ENCODE measurements at regions not wholly inside any gene's neighbourhood (a gene's known extent, or its start where the extent isn't known, plus 50 kb on each side); places are given as distances from the start of the nearest gene placed in this dataset.
"Not testable (repeated sequence)": the region's sequence is repeated elsewhere in the genome, so short reads cannot be mapped to it uniquely, and the experiment has no call there.

DNA sequence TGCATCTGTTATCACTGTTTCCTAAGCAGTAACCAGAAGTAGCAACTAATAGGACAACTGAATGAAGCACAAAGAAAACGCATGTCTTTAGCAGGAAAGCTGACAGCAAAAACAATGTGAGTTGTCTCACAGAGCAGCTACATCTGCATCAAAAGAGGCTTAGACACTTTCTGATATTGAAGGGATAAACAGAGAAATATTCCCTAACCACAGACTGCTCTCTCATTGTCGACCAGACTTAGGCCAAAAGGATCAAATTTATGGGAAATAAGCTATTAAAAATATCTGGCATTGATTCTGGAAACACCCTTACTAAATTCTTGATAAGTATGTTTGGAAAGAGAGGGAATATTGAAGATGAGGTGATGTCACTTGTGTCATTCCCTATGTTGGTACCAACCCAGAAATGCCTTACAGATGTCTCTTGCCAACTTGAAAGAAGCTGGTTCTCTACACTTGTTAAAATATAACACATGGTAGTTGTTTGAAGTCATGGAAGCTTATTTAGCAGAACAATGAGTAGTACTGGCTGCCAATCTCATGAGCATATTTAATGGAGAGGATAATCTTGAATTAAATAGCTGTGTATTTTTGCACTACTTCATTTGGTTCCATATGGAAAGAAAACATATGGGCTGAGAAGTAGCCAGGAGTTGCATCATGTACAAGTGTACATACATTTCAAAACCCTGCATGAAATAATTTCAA lies 929.3 kb upstream of the MAN1A1 start:
- no peak overlapping the region for H3K4me3 ChIP-seq (ENCODE audit: low read length)
- no CpG with 5 or more reads among the region's 2 CpGs for WGBS (ENCODE audit: extremely low coverage, insufficient coverage, low lambda C conversion rate)

GRCh38 chr6:120274547-120274946 lies 925.0 kb upstream of the MAN1A1 start:
- Histone ChIP-seq H3K18ac (ENCODE audit: low read length) (no peak overlapping the region), H3K4me2 (ENCODE audit: low read length) (no peak overlapping the region), H3K27ac (ENCODE audit: low read depth, low read length) (no peak overlapping the region), H2AK5ac (ENCODE audit: low read length) (no peak overlapping the region), H3K23ac (ENCODE audit: low read length) (no peak overlapping the region), H3K4ac (ENCODE audit: low read depth, low read length) (no peak overlapping the region), H3K4me3 (ENCODE audit: low read length) (no peak overlapping the region), H4K5ac (ENCODE audit: low read length) (no peak overlapping the region), H3K9ac (ENCODE audit: low read length) (no peak overlapping the region), H3K79me1 (ENCODE audit: low read length) (no peaks in the 10 kb centered on the region), H3K27me3 (ENCODE audit: insufficient read depth, low read length, poor library complexity) (no peaks in the 10 kb centered on the region), H2BK5ac (ENCODE audit: low read length) (no peak overlapping the region), H2BK15ac (replicated peaks; ENCODE audit: low read depth) (no peak overlapping the region), H4K8ac (ENCODE audit: low read depth, low read length) (no peak overlapping the region), H3K4me1 (ENCODE audit: control insufficient read depth, low read depth, low read length) (no peaks in the 10 kb centered on the region), H3K56ac (ENCODE audit: low read length) (no peak overlapping the region), H2BK120ac (ENCODE audit: low read depth, low read length) (no peak overlapping the region), H3K36me3 (ENCODE audit: control insufficient read depth, insufficient read depth, low read length) (no peaks in the 10 kb centered on the region), H3K79me2 (ENCODE audit: control insufficient read depth, insufficient read depth, low read length) (no peaks in the 10 kb centered on the region)
- WGBS (ENCODE audit: extremely low coverage, insufficient coverage, low lambda C conversion rate) = no CpG with 5 or more reads among the region's 2 CpGs
- DNase-seq = peak; percentile 3

More for the DNA sequence above, 929.3 kb upstream of the MAN1A1 start:
- DNase-seq = no peak
- Histone ChIP-seq H3K56ac (ENCODE audit: low read length) (no peak overlapping the region), H2AK5ac (ENCODE audit: low read length) (no peak overlapping the region), H3K27me3 (ENCODE audit: insufficient read depth, low read length, poor library complexity) (no peaks in the 10 kb centered on the region), H3K4me2 (ENCODE audit: low read length) (no peak overlapping the region), H3K4ac (ENCODE audit: low read depth, low read length) (no peak overlapping the region), H2BK15ac (replicated peaks; ENCODE audit: low read depth) (no peak overlapping the region), H3K23ac (ENCODE audit: low read length) (no peak overlapping the region), H3K27ac (ENCODE audit: low read depth, low read length) (no peak overlapping the region), H3K18ac (ENCODE audit: low read length) (no peak overlapping the region), H2BK120ac (ENCODE audit: low read depth, low read length) (no peak overlapping the region), H3K9ac (ENCODE audit: low read length) (no peak overlapping the region), H3K79me2 (ENCODE audit: control insufficient read depth, insufficient read depth, low read length) (no peaks in the 10 kb centered on the region), H3K79me1 (ENCODE audit: low read length) (no peaks in the 10 kb centered on the region), H3K4me1 (ENCODE audit: control insufficient read depth, low read depth, low read length) (no peaks in the 10 kb centered on the region), H3K36me3 (ENCODE audit: control insufficient read depth, insufficient read depth, low read length) (no peaks in the 10 kb centered on the region), H4K8ac (ENCODE audit: low read depth, low read length) (no peak overlapping the region), H4K5ac (ENCODE audit: low read length) (no peak overlapping the region), H2BK5ac (ENCODE audit: low read length) (no peak overlapping the region)

DNA sequence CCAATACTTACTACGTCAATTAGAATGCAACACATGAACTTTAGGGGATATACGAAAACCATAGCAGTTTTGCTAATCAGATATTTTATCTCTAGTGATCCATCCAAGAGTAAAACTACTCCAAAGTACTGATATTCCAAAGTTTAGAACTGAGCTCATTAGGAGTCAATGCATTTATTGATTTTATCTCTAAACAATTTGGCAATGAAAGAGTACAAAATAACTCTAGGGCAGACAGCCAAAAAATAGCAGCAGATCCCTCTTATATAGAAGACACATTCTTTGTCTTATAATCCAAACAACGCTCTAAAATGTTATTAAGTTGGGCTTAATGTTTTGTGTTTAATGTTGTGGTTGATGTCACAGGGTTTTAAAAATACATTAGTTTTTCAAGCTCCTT lies 923.9 kb upstream of the MAN1A1 start:
- Histone ChIP-seq H3K23ac (ENCODE audit: low read length) (no peak overlapping the region), H3K27me3 (ENCODE audit: insufficient read depth, low read length, poor library complexity) (no peaks in the 10 kb centered on the region), H3K36me3 (ENCODE audit: control insufficient read depth, insufficient read depth, low read length) (no peaks in the 10 kb centered on the region), H4K8ac (ENCODE audit: low read depth, low read length) (no peak overlapping the region), H2BK120ac (ENCODE audit: low read depth, low read length) (no peak overlapping the region), H3K27ac (ENCODE audit: low read depth, low read length) (no peak overlapping the region), H3K4me1 (ENCODE audit: control insufficient read depth, low read depth, low read length) (no peaks in the 10 kb centered on the region), H3K79me2 (ENCODE audit: control insufficient read depth, insufficient read depth, low read length) (no peaks in the 10 kb centered on the region), H2BK5ac (ENCODE audit: low read length) (no peak overlapping the region), H2AK5ac (ENCODE audit: low read length) (no peak overlapping the region), H3K4me2 (ENCODE audit: low read length) (no peak overlapping the region), H2BK15ac (replicated peaks; ENCODE audit: low read depth) (no peak overlapping the region), H3K4ac (ENCODE audit: low read depth, low read length) (no peak overlapping the region), H4K5ac (ENCODE audit: low read length) (no peak overlapping the region), H3K18ac (ENCODE audit: low read length) (no peak overlapping the region), H3K56ac (ENCODE audit: low read length) (no peak overlapping the region), H3K79me1 (ENCODE audit: low read length) (no peaks in the 10 kb centered on the region), H3K9ac (ENCODE audit: low read length) (no peak overlapping the region), H3K4me3 (ENCODE audit: low read length) (no peak overlapping the region)
- WGBS (ENCODE audit: extremely low coverage, insufficient coverage, low lambda C conversion rate) = no CpG with 5 or more reads among the region's 3 CpGs
- no peak for DNase-seq

DNA sequence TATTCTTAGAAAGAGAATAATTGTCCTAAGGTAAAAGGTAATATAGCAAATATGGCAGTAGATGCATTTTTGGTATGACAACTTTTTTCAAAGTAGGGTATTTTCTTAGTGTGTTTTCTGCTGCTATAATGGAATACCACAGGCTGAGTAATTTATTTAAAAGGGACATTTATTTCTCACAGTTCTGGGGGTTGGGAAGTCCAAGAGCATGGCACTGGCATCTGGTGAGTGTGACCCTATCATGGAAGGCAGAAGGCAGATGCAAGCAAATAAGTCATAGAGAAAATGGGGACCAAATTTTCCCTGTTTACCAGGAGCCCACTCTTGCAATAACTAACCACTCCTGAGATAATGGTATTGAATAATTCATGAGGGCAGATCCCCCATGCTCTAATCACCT lies 922.5 kb upstream of the MAN1A1 start:
- Histone ChIP-seq H3K79me1 (ENCODE audit: low read length) (no peaks in the 10 kb centered on the region), H3K4me3 (ENCODE audit: low read length) (no peak overlapping the region), H4K8ac (ENCODE audit: low read depth, low read length) (no peak overlapping the region), H2BK120ac (ENCODE audit: low read depth, low read length) (no peak overlapping the region), H2BK5ac (ENCODE audit: low read length) (no peak overlapping the region), H3K4me1 (ENCODE audit: control insufficient read depth, low read depth, low read length) (no peaks in the 10 kb centered on the region), H3K4ac (ENCODE audit: low read depth, low read length) (no peak overlapping the region), H3K27ac (ENCODE audit: low read depth, low read length) (no peak overlapping the region), H3K79me2 (ENCODE audit: control insufficient read depth, insufficient read depth, low read length) (no peaks in the 10 kb centered on the region), H3K18ac (ENCODE audit: low read length) (no peak overlapping the region), H3K4me2 (ENCODE audit: low read length) (no peak overlapping the region), H3K27me3 (ENCODE audit: insufficient read depth, low read length, poor library complexity) (no peaks in the 10 kb centered on the region), H2BK15ac (replicated peaks; ENCODE audit: low read depth) (no peak overlapping the region), H4K5ac (ENCODE audit: low read length) (no peak overlapping the region), H3K9ac (ENCODE audit: low read length) (no peak overlapping the region), H3K56ac (ENCODE audit: low read length) (no peak overlapping the region), H3K23ac (ENCODE audit: low read length) (no peak overlapping the region), H3K36me3 (ENCODE audit: control insufficient read depth, insufficient read depth, low read length) (no peaks in the 10 kb centered on the region), H2AK5ac (ENCODE audit: low read length) (no peak overlapping the region)
- no peak for DNase-seq

DNA sequence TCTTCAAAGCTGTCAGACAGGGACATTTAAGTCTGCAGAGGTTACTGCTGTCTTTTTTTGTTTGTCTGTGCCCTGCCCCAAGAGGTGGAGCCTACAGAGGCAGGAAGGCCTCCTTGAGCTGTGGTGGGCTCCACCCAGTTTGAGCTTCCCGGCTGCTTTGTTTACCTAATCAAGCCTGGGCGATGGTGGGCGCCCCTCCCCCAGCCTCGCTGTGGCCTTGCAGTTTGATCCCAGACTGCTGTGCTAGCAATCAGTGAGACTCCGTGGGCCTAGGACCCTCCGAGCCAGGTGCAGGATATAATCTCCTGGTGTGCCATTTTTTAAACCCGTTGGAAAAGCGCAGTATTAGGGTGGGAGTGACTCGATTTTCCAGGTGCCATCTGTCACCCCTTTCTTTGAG lies 918.7 kb upstream of the MAN1A1 start:
- H2BK15ac ChIP-seq (replicated peaks; ENCODE audit: low read depth); H3K27ac ChIP-seq (ENCODE audit: low read depth, low read length): not testable (repeated sequence)

GRCh38 chr6:120262354-120262753 lies 912.8 kb upstream of the MAN1A1 start:
- H3K79me1 ChIP-seq (ENCODE audit: low read length) = no peaks in the 10 kb centered on the region
- H3K4me2 ChIP-seq (ENCODE audit: low read length) = no peak overlapping the region
- no peaks in the 10 kb centered on the region for H3K4me1 ChIP-seq (ENCODE audit: control insufficient read depth, low read depth, low read length)
- H3K23ac ChIP-seq (ENCODE audit: low read length) = no peak overlapping the region
- no peak overlapping the region for H2BK5ac ChIP-seq (ENCODE audit: low read length)
- no peak overlapping the region for H3K56ac ChIP-seq (ENCODE audit: low read length)
- no peaks in the 10 kb centered on the region for H3K36me3 ChIP-seq (ENCODE audit: control insufficient read depth, insufficient read depth, low read length)
- no peak for DNase-seq
- no peak overlapping the region for H3K9ac ChIP-seq (ENCODE audit: low read length)
- H3K4me3 ChIP-seq (ENCODE audit: low read length) = no peak overlapping the region
- H3K18ac ChIP-seq (ENCODE audit: low read length) = no peak overlapping the region
- H3K79me2 ChIP-seq (ENCODE audit: control insufficient read depth, insufficient read depth, low read length) = no peaks in the 10 kb centered on the region
- no CpG with 5 or more reads among the region's 2 CpGs for WGBS (ENCODE audit: extremely low coverage, insufficient coverage, low lambda C conversion rate)
- H3K4ac ChIP-seq (ENCODE audit: low read depth, low read length) = no peak overlapping the region
- no peak overlapping the region for H4K8ac ChIP-seq (ENCODE audit: low read depth, low read length)
- no peak overlapping the region for H3K27ac ChIP-seq (ENCODE audit: low read depth, low read length)
- H2BK120ac ChIP-seq (ENCODE audit: low read depth, low read length) = no peak overlapping the region
- H4K5ac ChIP-seq (ENCODE audit: low read length) = no peak overlapping the region
- H3K27me3 ChIP-seq (ENCODE audit: insufficient read depth, low read length, poor library complexity) = no peaks in the 10 kb centered on the region
- H2AK5ac ChIP-seq (ENCODE audit: low read length) = no peak overlapping the region
- H2BK15ac ChIP-seq (replicated peaks; ENCODE audit: low read depth) = no peak overlapping the region

More for the DNA sequence above, 918.7 kb upstream of the MAN1A1 start:
- H2BK120ac ChIP-seq (ENCODE audit: low read depth, low read length); DNase-seq; H3K4me3 ChIP-seq (ENCODE audit: low read length); H3K4ac ChIP-seq (ENCODE audit: low read depth, low read length); H3K79me2 ChIP-seq (ENCODE audit: control insufficient read depth, insufficient read depth, low read length); H3K18ac ChIP-seq (ENCODE audit: low read length); H4K5ac ChIP-seq (ENCODE audit: low read length); H2BK5ac ChIP-seq (ENCODE audit: low read length); H3K4me1 ChIP-seq (ENCODE audit: control insufficient read depth, low read depth, low read length); H3K23ac ChIP-seq (ENCODE audit: low read length); H3K9ac ChIP-seq (ENCODE audit: low read length); H3K56ac ChIP-seq (ENCODE audit: low read length); H2AK5ac ChIP-seq (ENCODE audit: low read length); H3K4me2 ChIP-seq (ENCODE audit: low read length); H3K36me3 ChIP-seq (ENCODE audit: control insufficient read depth, insufficient read depth, low read length); H3K79me1 ChIP-seq (ENCODE audit: low read length); H3K27me3 ChIP-seq (ENCODE audit: insufficient read depth, low read length, poor library complexity); H4K8ac ChIP-seq (ENCODE audit: low read depth, low read length): not testable (repeated sequence)
- no CpG with 5 or more reads among the region's 9 CpGs for WGBS (ENCODE audit: extremely low coverage, insufficient coverage, low lambda C conversion rate)

All from mesendoderm (in vitro differentiated cells).